GM21717 (cell line): ENCODE measurements at regions not wholly inside any gene's neighbourhood (a gene's known extent, or its start where the extent isn't known, plus 50 kb on each side); places are given as distances from the start of the nearest gene placed in this dataset.

Source experiments
- ATAC-seq: cut with Tn5 transposase; IDR thresholded peaks from one replicate; pipeline ENCODE4 v1.9.1; 2021; ENCODE audit warnings: mild to moderate bottlenecking, moderate library complexity; ENCODE audit not compliant: unreplicated experiment

- no peak for ATAC-seq
Measured at GRCh38 chr10:21068026-21068656, 171.0 kb upstream of the NEBL start.

GRCh38 chr10:21065621-21066248, 168.6 kb upstream of the NEBL start:
- ATAC-seq = no peak

GRCh38 chr10:21061982-21062381, 164.9 kb upstream of the NEBL start:
- ATAC-seq = no peak

GRCh38 chr10:21061184-21061583, 164.1 kb upstream of the NEBL start:
- ATAC-seq = no peak

- no peak for ATAC-seq
Measured at GRCh38 chr10:21060626-21061025, 163.5 kb upstream of the NEBL start.

GRCh38 chr10:21057989-21058388, 160.9 kb upstream of the NEBL start:
- no peak for ATAC-seq

DNA sequence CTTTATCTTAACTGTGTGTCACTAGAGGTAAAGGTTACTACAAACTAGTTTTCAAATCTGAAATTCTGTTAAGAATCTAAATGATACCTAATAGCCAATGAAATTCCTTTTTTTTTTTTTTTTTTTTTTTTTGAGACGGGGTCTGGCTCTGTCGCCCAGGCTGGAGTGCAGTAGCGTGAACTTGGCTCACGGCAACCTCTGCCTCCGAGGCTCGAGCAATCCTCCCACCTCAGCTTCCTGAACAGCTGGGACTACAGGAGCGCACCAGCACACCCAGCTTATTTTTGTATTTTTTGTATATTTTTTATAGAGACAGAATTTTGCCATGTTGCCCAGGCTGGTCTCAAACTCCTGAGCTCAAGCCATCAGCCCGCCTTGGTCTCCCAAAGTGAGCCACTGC, 160.3 kb upstream of the NEBL start:
- ATAC-seq = no peak

GRCh38 chr10:21056461-21056860, 159.3 kb upstream of the NEBL start:
- no peak for ATAC-seq

- ATAC-seq = no peak
Measured at GRCh38 chr10:21055339-21056135, 158.4 kb upstream of the NEBL start.

- ATAC-seq = no peak
Measured at GRCh38 chr10:21053953-21054690, 157.0 kb upstream of the NEBL start.

DNA sequence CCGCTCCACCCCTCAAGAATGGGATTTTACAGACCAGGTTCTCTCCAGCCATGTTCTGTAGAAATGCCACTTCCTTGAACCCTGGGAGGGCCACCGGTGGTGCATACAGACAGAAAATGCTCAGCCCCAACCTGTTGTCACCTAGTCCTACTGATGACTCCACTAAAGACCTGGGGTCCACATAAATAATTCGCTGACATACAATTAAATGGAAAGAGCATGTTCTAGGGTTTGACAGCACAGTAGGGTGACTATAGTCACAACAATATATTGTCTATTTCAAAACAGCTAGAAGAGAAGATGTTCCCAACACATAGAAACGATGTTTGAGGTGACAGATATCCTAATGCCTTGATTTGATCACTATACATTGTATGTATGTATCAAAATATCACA, 155.6 kb upstream of the NEBL start:
- no peak for ATAC-seq

DNA sequence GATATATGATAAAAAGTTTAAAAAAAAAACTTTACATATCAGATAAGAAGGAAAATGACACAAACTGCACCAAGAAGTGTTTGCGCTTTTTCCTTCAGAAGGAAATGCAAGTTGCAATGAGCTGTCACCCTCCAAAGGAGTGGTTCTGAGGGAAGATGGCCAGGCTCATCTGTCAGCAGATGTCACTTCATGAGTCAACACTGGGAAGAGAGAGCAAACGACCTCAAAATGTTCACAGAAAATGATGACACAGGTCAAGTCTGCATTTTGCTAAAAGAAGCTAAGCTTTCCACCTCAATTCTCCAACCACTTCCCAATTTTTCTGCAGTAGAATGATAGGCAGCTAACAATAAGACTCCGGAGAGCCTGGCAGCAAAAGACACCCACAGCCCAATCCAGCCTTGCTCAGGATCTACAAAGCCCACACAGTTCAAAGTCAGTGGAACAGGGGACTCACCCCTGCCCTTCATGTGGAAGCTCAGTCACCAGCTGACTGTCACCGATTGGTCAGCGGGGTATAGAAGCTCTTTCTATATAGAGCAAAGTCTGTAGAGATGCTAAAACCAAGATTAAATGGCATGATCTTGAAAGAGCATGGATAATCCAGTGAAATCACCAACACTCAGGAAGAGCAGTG, 155.1 kb upstream of the NEBL start:
- no peak for ATAC-seq

DNA sequence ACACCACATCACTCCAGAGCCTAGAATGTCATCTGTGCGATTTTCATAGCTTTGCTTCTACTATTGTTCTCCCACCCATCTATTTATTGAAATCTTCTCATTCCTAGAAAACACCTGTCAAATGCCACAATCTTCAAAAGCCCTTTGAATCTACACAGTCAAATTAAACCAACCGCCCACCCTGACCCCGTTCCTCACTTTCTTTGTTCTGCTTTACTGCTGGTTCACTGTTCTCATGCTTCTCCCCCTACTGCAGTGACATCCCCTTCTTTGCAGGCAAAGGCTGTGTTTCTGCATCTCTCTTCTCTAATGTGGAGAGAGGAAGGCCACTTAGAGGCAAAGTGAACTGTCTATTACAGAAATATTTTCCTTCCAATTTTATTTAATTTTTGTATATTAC, 152.4 kb upstream of the NEBL start:
- no peak for ATAC-seq

DNA sequence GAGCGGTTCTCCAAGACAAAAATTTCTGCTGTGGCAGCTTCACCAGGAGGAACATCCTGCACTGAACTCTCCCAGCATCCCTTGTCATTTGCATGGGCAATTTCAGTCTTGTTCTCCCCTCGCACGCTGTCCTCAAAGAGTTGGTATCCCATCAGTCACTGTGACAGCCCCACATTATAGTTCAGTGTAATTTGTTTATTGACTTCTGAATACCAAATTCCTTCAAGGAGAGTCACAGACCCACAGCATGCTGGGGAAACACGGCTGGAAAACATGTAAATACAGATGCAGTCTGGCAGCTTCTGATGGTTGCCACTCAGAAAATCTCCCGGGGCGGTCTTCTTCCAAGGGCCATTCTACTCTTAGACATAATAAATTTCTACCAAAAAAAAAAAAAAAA, 151.0 kb upstream of the NEBL start:
- ATAC-seq = no peak

DNA sequence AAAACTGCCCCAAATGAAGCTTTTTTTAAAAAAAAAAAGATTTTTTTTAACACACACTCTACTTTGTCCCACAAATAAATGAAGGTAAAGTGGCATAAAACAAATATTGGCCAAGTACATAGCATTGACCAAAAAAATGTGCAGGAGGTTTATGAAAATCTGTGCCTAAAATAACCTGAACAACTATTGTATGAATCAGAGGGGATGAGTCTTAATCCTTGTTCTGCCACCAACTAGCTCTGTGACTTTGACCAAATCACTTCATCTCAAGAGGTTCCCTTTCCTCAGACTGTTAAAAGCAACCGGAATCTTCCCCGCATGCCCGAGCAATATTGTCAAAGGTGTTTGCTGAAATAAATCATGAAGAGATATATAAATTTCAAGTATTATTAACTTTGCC, 150.4 kb upstream of the NEBL start:
- ATAC-seq = no peak

DNA sequence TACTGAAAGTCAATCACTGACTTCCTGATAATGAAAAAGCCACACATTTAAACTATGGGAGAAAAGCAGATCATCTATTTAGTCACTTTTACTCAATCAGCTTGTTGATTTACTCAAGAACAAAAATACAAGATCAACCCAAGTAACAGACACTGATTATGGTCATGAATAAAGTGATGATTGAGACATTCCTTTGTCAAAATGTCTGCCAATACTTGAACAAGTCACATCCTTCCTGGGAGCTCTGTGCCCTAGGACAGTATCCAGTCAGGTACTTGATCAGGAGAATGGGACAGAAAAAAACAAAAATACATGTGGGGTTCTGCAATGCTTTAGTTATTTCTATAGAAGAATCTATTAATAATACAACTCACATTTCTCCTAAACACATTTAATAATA, 150.0 kb upstream of the NEBL start:
- ATAC-seq = no peak

- ATAC-seq = no peak
Measured at GRCh38 chr10:21043044-21043443, 145.9 kb upstream of the NEBL start.

- no peak for ATAC-seq
Measured at GRCh38 chr10:21042536-21042935, 145.4 kb upstream of the NEBL start.

DNA sequence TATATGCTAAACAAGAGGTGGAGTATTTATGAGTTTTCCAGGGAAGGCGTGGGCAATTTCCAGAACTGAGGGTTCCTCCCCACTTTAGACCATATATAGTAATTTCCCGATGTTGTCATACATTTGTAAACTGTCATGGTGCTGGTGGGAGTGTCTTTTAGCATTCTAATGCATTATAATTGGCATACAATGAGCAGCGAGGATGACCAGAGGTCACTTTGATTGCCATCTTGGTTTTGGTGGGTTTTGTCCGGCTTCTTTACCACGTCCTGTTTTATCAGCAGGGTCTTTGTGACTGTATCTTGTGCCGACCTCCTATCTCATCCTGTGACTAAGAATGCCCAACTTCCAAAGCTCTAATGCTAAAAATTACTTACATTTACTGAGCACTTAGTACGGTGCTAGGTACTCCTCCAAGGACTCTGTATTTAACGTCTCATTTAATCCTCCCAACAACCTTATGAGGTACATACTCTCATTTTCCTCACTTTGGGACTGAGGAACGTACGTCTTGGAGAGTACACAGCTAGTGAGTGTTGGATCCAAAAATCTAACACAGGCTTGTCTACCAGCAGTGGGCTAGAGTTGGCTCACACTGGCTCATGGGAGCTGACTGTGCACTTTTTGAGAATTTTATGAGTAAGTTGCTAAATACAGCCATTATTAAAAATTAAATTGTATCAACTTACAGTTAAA, 144.8 kb upstream of the NEBL start:
- no peak for ATAC-seq

GRCh38 chr10:21039721-21040120, 142.6 kb upstream of the NEBL start:
- no peak for ATAC-seq
